SK-N-SH (cell line): ENCODE measurements at regions not wholly inside any gene's neighbourhood (a gene's known extent, or its start where the extent isn't known, plus 50 kb on each side); places are given as distances from the start of the nearest gene placed in this dataset.
"Not testable (repeated sequence)": the region's sequence is repeated elsewhere in the genome, so short reads cannot be mapped to it uniquely, and the experiment has no call there.

Experiments used
- CTCF ChIA-PET: fragments of 300-600, 350-600 bp; formaldehyde crosslinking; extraction: SDS; loops from one replicate; lab custom pipeline; 2021; lab: Yijun Ruan, JAX
- POLR2A ChIA-PET: fragments of 350-600 bp; sonication (Branson Sonifier 250); formaldehyde crosslinking; extraction: SDS; loops from one replicate; lab custom pipeline; 2020; ENCODE audit warnings: antibody characterized with exemption, inconsistent platforms; lab: Yijun Ruan, JAX
- DNase-seq: peaks from one replicate; pipeline ENCODE4 v3.0.0; 2012
- H2AFZ ChIP-seq: fragments of 200-600 bp; sonication (generic); 2 replicates; pipeline ENCODE4 v1.8.1; 2016; ENCODE audit warnings: antibody characterized with exemption, mild to moderate bottlenecking, low read depth
- H3F3A ChIP-seq: fragments of 200-600 bp; sonication (generic); replicated peaks from 2 replicates; pipeline ENCODE3; 2016; ENCODE audit warnings: antibody characterized with exemption, mild to moderate bottlenecking; ENCODE audit not compliant: insufficient read depth
- H3K27ac ChIP-seq, 2 experiments: fragments of 200-500 bp in 1 of 2; fragments of 200-600 bp in 1 of 2; sonication (Bioruptor generic) in 1 of 2; sonication (generic), shearing (Covaris generic) in 1 of 2; 2 replicates each; pipeline versions ENCODE4 v1.5.1 to v1.6.1; 2014 to 2016; ENCODE audit warnings: low read depth in 2 of 2, inconsistent platforms in 1 of 2, low read length in 1 of 2, mild to moderate bottlenecking in 1 of 2, mixed read lengths in 1 of 2
- H3K27me3 ChIP-seq: fragments of 200-600 bp; sonication (generic), shearing (Covaris generic); 2 replicates; pipeline ENCODE4 v1.6.1; 2016; ENCODE audit warnings: mixed run types; ENCODE audit not compliant: insufficient read depth
- H3K36me3 ChIP-seq, 2 experiments: fragments of 200-500 bp in 1 of 2; fragments of 200-600 bp in 1 of 2; sonication (Bioruptor generic) in 1 of 2; sonication (generic) in 1 of 2; replicated peaks in 1 of 2; 2 replicates each; pipeline versions ENCODE3 to v1.5.1; 2014 to 2016; ENCODE audit warnings: low read length in 1 of 2, mild to moderate bottlenecking in 1 of 2; ENCODE audit not compliant: insufficient read depth in 2 of 2, control insufficient read depth in 1 of 2
- H3K4me1 ChIP-seq, 2 experiments: fragments of 200-500 bp in 1 of 2; fragments of 200-600 bp in 1 of 2; sonication (Bioruptor generic) in 1 of 2; sonication (generic), shearing (Covaris generic) in 1 of 2; 2 replicates each; pipeline versions ENCODE4 v1.5.1 to v1.6.1; 2014 to 2016; ENCODE audit warnings: low read depth in 1 of 2, low read length in 1 of 2, mixed run types in 1 of 2; ENCODE audit not compliant: insufficient read depth in 2 of 2, control insufficient read depth in 1 of 2
- H3K4me2 ChIP-seq: fragments of 200-600 bp; sonication (generic), shearing (Covaris generic); 2 replicates; pipeline ENCODE4 v1.6.1; 2017; ENCODE audit warnings: mixed run types
- H3K4me3 ChIP-seq, 2 experiments: fragments of 200-500 bp in 1 of 2; fragments of 200-600 bp in 1 of 2; sonication (Bioruptor generic) in 1 of 2; sonication (generic), shearing (Covaris generic) in 1 of 2; 2 replicates each; pipeline versions ENCODE4 v1.5.1 to v1.8.1; 2014 to 2016; ENCODE audit warnings: low read depth in 2 of 2, inconsistent platforms in 1 of 2, low read length in 1 of 2, mild to moderate bottlenecking in 1 of 2, mixed read lengths in 1 of 2, moderate library complexity in 1 of 2
- H3K79me2 ChIP-seq: fragments of 200-600 bp; sonication (generic); 2 replicates; pipeline ENCODE4 v1.8.1; 2017; ENCODE audit warnings: mild to moderate bottlenecking; ENCODE audit not compliant: insufficient read depth
- H3K9ac ChIP-seq: fragments of 200-600 bp; sonication (generic); 2 replicates; pipeline ENCODE4 v1.6.1; 2017; ENCODE audit warnings: mixed run types
- H3K9me2 ChIP-seq: fragments of 200-600 bp; sonication (generic); 2 replicates; pipeline ENCODE4 v1.6.1; 2017; ENCODE audit warnings: mixed run types
- H3K9me3 ChIP-seq: fragments of 200-600 bp; sonication (generic); 2 replicates; pipeline ENCODE4 v1.6.1; 2017; ENCODE audit warnings: mixed run types, mild to moderate bottlenecking, moderate library complexity
- H4K20me1 ChIP-seq: fragments of 200-600 bp; sonication (generic); 2 replicates; pipeline ENCODE4 v1.6.1; 2017; ENCODE audit warnings: mild to moderate bottlenecking, mixed run types; ENCODE audit not compliant: insufficient read depth
- GABPA ChIP-seq: IDR thresholded peaks from 2 replicates; pipeline ENCODE4 v1.4.0; 2012; ENCODE audit warnings: low read depth, mild to moderate bottlenecking
- RAD21 ChIP-seq: IDR thresholded peaks from 2 replicates; pipeline ENCODE4 v1.6.1; 2012; ENCODE audit warnings: mild to moderate bottlenecking, low read length
- WGBS: methylation state at CpG from one replicate; pipeline ENCODE4 v1.1.6; 2017; ENCODE audit warnings: low lambda C conversion rate; 5-methylcytosine and 5-hydroxymethylcytosine counted together

- no peak for TF ChIP-seq RAD21
- TF ChIP-seq GABPA: no peak
- whole genome bisulfite sequencing: 71% methylated on average over 11 of the region's 21 CpGs
Measured at GRCh38 chr16:29107299-29107698, 122.4 kb downstream of the LAT start.

GRCh38 chr16:29106259-29106908 lies 121.5 kb downstream of the LAT start:
- H3K9me3 ChIP-seq, H3K27me3 ChIP-seq, H3K79me2 ChIP-seq, H4K20me1 ChIP-seq, H3K4me3 ChIP-seq, CTCF ChIA-PET, H3F3A ChIP-seq, H3K4me1 ChIP-seq, H3K36me3 ChIP-seq, H3K9me2 ChIP-seq, H3K9ac ChIP-seq, H3K27ac ChIP-seq, DNase-seq, H2AFZ ChIP-seq, H3K4me2 ChIP-seq, POLR2A ChIA-PET: not testable (repeated sequence)
- 72% methylated on average over 5 of the region's 8 CpGs for WGBS

More at GRCh38 chr16:29107299-29107698, 122.4 kb downstream of the LAT start:
- POLR2A ChIA-PET: no interaction called here
- CTCF ChIA-PET: no interaction called here
- no peaks in the 10 kb centered on the region for H3F3A ChIP-seq
- H3K9me3 ChIP-seq: no peaks in the 10 kb centered on the region
- H4K20me1 ChIP-seq: no peaks in the 10 kb centered on the region
- DNase-seq: no peak
- no peak overlapping the region for H3K4me2 ChIP-seq
- no peak overlapping the region for H2AFZ ChIP-seq
- no peaks in the 10 kb centered on the region for H3K4me1 ChIP-seq
- H3K9me2 ChIP-seq: no peaks in the 10 kb centered on the region
- no peak overlapping the region for H3K9ac ChIP-seq
- H3K27ac ChIP-seq: no peak overlapping the region
- no peak overlapping the region for H3K4me3 ChIP-seq
- H3K27me3 ChIP-seq: no peaks in the 10 kb centered on the region
- H3K79me2 ChIP-seq: no peaks in the 10 kb centered on the region
- H3K36me3 ChIP-seq: no peaks in the 10 kb centered on the region

- H3K9me2 ChIP-seq, DNase-seq, H3F3A ChIP-seq, H3K4me1 ChIP-seq, H3K9ac ChIP-seq, H3K27ac ChIP-seq, CTCF ChIA-PET, H3K4me3 ChIP-seq, H3K9me3 ChIP-seq, H2AFZ ChIP-seq, H3K27me3 ChIP-seq, POLR2A ChIA-PET, H3K4me2 ChIP-seq, H3K36me3 ChIP-seq, H3K79me2 ChIP-seq, H4K20me1 ChIP-seq: not testable (repeated sequence)
- WGBS: 87% methylated on average over 2 of the region's 4 CpGs
Measured at GRCh38 chr16:29104600-29104999, 119.7 kb downstream of the LAT start.

GRCh38 chr16:29097965-29098364 lies 113.1 kb downstream of the LAT start:
- CTCF ChIA-PET: not testable (repeated sequence)
- 75% methylated on average over 1 of the region's 3 CpGs for WGBS

More at GRCh38 chr16:29097965-29098364, 113.1 kb downstream of the LAT start:
- H3K36me3 ChIP-seq, H4K20me1 ChIP-seq, POLR2A ChIA-PET, H3K4me3 ChIP-seq, H3K4me2 ChIP-seq, H3K9ac ChIP-seq, H3K27me3 ChIP-seq, H3K9me2 ChIP-seq, H2AFZ ChIP-seq, H3K27ac ChIP-seq, H3F3A ChIP-seq, DNase-seq, H3K9me3 ChIP-seq, H3K79me2 ChIP-seq, H3K4me1 ChIP-seq: not testable (repeated sequence)
